ENCODE measurements at regions not wholly inside any gene's neighbourhood (a gene's known extent, or its start where the extent isn't known, plus 50 kb on each side); places are given as distances from the start of the nearest gene placed in this dataset.

DNA sequence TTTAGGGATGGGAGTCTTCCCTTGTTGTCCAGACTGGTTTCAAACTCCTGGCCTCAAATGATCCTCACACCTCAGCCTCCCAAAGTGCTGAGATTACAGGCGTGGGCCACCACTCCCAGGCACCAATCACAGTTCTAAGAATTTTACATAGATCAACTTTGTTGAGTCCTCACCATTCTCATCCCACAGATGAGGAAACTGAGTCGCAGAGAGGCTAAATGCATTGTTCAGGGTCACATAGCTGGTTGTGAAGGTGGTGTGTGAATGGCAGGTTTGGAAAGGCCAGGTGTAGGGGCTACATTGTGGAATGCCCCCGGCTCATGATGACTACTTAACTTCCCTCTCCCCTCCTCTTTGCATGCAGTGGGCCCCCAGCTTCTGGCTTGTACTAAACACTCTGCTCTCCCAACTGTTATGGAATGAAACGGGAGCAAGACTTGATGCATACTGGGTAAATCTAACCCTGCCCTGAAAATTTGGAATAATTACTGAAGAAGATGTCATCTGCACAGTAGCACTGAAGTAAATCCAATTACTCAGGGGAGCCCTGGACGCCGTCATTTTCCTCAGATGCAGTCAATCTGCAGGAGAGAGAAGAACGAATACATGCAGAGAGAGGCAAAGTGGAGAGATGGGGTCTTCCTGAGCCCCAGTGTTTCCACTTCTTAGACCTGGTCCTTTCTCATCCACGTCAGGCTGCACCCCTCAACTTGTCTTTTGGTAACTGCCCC is 102.3 kb upstream of the ZNF217 start:
- Histone ChIP-seq H3K9me3 (no peaks in the 10 kb centered on the region), H3K27ac (no peak overlapping the region), H3K36me3 (no peaks in the 10 kb centered on the region), H3K27me3 (no peaks in the 10 kb centered on the region), H3K4me1 (ENCODE audit: insufficient read depth) (no peaks in the 10 kb centered on the region), H3K4me3 (no peak overlapping the region)
- DNase-seq: no peak
- TF ChIP-seq EP300 (IDR thresholded peaks at IDR 0.05) (no peak), POLR2A (IDR thresholded peaks at IDR 0.05) (no peak)
- TF ChIP-seq, protein P1, sequence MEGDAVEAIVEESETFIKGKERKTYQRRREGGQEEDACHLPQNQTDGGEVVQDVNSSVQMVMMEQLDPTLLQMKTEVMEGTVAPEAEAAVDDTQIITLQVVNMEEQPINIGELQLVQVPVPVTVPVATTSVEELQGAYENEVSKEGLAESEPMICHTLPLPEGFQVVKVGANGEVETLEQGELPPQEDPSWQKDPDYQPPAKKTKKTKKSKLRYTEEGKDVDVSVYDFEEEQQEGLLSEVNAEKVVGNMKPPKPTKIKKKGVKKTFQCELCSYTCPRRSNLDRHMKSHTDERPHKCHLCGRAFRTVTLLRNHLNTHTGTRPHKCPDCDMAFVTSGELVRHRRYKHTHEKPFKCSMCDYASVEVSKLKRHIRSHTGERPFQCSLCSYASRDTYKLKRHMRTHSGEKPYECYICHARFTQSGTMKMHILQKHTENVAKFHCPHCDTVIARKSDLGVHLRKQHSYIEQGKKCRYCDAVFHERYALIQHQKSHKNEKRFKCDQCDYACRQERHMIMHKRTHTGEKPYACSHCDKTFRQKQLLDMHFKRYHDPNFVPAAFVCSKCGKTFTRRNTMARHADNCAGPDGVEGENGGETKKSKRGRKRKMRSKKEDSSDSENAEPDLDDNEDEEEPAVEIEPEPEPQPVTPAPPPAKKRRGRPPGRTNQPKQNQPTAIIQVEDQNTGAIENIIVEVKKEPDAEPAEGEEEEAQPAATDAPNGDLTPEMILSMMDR (IDR thresholded peaks at IDR 0.05): no peak
- intact Hi-C loops (cut with DNase I): no loop called here
- WGBS, 3 donors: 90 to 93% (median 92%) methylated on average over 8 of the region's 8 CpGs

DNA sequence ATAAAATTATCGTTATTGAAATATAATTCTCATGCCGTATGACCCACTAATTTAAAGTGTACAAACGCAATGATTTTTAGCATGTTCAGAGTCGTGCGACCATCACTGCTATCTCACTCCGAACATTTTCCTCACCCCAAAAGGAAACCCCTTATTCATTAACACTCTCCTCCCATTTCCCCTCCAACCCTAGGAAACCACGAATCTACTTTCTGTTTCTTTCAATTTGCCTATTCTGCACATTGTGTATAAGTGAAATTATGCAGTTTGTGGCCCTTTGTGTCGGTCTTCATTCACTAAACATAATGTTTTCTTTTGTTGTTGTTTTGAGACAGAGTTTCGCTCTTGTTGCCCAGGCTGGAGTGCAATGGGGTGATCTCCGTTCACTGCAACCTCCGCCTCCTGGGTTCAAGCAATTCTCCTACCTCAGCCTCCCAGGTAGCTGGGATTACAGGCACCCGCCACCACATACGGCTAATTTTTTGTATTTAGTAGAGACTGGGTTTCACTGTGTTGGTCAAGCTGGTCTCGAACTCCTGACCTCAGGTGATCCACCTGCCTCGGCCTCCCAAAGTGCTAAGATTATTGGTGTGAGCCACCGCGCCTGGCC is 99.7 kb upstream of the ZNF217 start:
- Histone ChIP-seq H3K4me3 (no peak overlapping the region), H3K27ac (no peak overlapping the region), H3K4me1 (ENCODE audit: insufficient read depth) (no peaks in the 10 kb centered on the region), H3K27me3 (no peaks in the 10 kb centered on the region), H3K36me3 (no peaks in the 10 kb centered on the region), H3K9me3 (no peaks in the 10 kb centered on the region)
- WGBS, 3 donors: 91 to 93% (median 91%) methylated on average over 17 of the region's 17 CpGs
- intact Hi-C loops (cut with DNase I): no loop called here
- DNase-seq: no peak
- TF ChIP-seq EP300 (IDR thresholded peaks at IDR 0.05) (no peak), POLR2A (IDR thresholded peaks at IDR 0.05) (no peak)
- TF ChIP-seq, protein P1 (IDR thresholded peaks at IDR 0.05): no peak

DNA sequence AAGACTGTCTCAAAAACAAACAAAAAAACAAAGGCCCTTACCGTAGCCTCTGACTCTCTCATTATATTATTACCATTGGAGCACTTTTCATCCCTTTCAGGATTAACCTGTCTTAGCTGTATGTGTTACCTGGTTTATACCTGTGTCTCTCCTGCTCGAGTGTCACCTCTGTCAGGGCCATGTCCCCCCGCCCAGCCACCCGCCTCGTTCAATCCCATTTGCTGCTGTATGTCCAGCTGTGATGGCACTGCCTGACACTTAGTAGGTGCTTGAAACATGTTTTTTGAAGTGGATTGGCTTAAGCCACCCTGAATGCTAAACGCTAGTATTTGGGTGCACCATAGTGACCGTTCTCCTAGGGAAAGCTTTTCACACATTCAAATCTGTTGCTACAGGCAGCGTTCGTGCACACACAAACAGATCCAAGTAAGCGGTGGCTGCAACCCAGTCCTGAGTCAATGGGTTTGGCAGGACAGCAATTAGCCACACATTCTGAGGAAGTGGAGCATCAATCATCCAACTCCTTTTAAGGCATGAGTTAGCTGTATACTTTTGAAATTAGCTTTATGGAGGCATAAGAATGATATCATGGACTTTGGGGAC is 98.9 kb upstream of the ZNF217 start:
- 69 to 83% (median 81%) methylated on average over 10 of the region's 10 CpGs for WGBS, 3 donors
- H3K4me3 ChIP-seq: no peak overlapping the region
- no peaks in the 10 kb centered on the region for H3K36me3 ChIP-seq
- no peak overlapping the region for H3K27ac ChIP-seq
- no peaks in the 10 kb centered on the region for H3K9me3 ChIP-seq
- DNase-seq: no peak
- no peaks in the 10 kb centered on the region for H3K4me1 ChIP-seq (ENCODE audit: insufficient read depth)
- TF ChIP-seq, protein P1 (IDR thresholded peaks at IDR 0.05): no peak
- H3K27me3 ChIP-seq: no peaks in the 10 kb centered on the region
- intact Hi-C loops (cut with DNase I): no loop called here

DNA sequence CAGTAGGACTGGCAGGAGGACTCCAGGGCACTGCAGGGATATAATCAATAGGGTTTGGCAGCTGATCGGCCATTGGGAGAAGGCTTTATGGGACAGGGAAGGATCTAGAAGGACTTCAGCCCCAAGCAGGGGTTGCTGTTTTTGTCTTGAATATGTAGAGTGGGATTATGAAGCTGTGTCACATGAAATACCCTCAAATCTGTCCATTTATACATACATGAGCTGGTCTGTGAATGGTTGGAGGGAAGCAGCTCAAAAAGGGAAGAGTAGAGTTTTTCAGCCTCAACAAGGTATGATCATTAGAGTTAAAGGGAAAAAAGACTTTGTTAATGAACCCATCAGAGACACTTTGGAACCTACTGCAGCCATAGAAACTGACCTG is 98.2 kb upstream of the ZNF217 start:
- Histone ChIP-seq H3K27me3 (no peaks in the 10 kb centered on the region), H3K27ac (no peak overlapping the region), H3K4me3 (no peak overlapping the region), H3K4me1 (ENCODE audit: insufficient read depth) (no peaks in the 10 kb centered on the region), H3K36me3 (no peaks in the 10 kb centered on the region), H3K9me3 (no peaks in the 10 kb centered on the region)
- DNase-seq: no peak
- TF ChIP-seq POLR2A (IDR thresholded peaks at IDR 0.05) (no peak), EP300 (IDR thresholded peaks at IDR 0.05) (no peak)
- TF ChIP-seq, protein P1 (IDR thresholded peaks at IDR 0.05): no peak
- 91 to 100% (median 98%) methylated on average over 1 of the region's 1 CpG for WGBS, 3 donors
- intact Hi-C loops (cut with DNase I): no loop called here
